ENCODE measurements at regions not wholly inside any gene's neighbourhood (a gene's known extent, or its start where the extent isn't known, plus 50 kb on each side); places are given as distances from the start of the nearest gene placed in this dataset.
A peak's percentile ranks its signal among the peaks of the same experiment; 100 is the strongest.
"Not testable (repeated sequence)": the region's sequence is repeated elsewhere in the genome, so short reads cannot be mapped to it uniquely, and the experiment has no call there.

DNA sequence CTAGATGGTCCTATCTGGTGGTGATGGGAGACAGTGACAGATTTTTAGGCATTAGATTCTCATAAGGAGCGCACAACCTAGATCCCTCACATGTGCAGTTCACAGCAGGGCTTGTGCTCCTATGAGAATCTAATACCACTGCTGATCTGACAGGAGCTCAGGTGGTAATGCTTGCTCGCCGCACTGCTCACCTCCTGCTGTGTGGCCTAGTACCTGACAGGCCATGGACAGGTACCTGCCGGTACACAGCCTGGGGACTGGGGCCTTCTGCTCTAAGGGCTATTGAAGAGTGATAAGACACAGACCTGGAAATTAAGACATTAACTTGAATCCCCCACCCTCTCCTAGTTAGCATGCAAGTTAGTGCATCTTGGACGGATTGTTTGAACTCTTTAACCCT is 64.4 kb downstream of the KLRB1 start:
- ATAC-seq; DNase-seq (ENCODE audit: missing footprints); intact Hi-C loops (cut with DNase I): not testable (repeated sequence)

DNA sequence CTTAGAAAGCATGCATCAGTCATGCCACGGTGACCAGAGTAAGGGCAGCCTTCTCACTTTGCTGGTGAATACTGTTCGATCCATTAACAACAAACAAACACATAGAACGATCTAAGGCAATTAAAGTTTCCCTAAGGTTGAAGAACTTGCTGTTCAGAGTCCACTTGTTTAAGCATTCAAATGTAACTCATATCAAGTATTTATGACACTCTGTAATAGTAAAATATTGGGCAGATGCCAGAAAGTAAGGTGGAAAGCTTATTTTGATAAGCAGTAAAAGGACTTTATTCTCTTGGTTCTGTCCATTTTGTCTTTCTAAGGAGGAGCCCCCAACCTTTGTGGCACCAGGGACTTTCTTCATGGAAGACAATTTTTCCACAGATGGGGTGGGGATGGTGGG is 64.9 kb downstream of the KLRB1 start:
- intact Hi-C loops (cut with DNase I); DNase-seq (ENCODE audit: missing footprints); ATAC-seq: not testable (repeated sequence)

GRCh38 chr12:9515925-9516324 is 91.8 kb downstream of the KLRB1 start:
- ATAC-seq, result not testable (repeated sequence)

DNA sequence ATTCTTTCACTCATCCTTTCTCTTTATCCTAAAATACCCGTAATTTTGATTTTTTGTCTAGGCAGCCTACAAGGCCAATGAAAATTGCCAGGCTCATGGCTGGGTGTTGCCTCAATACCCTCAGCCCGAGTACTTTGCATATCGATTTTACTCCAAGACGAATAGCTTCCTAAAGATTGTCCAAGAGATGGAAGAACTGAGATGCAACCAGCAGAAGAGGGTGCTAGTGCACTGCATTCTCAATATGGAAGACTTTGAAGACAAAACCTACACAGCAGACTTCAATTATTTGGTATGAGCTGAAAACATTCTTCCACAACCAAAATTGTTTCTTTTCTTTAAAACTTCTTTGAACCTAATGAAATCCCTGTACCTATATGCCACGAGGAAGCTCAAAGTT is 95.0 kb downstream of the KLRB1 start:
- intact Hi-C loops (cut with DNase I); DNase-seq (ENCODE audit: missing footprints); ATAC-seq: not testable (repeated sequence)

More at GRCh38 chr12:9515925-9516324, 91.8 kb downstream of the KLRB1 start:
- DNase-seq (ENCODE audit: missing footprints); intact Hi-C loops (cut with DNase I): not testable (repeated sequence)

- DNase-seq (ENCODE audit: missing footprints); ATAC-seq; intact Hi-C loops (cut with DNase I): not testable (repeated sequence)
Measured at GRCh38 chr12:9510392-9511011, 97.2 kb downstream of the KLRB1 start.

- intact Hi-C loops (cut with DNase I), result no loop called here
- ATAC-seq (no peak), DNase-seq (ENCODE audit: missing footprints) (no peak)
Measured at GRCh38 chr12:9509464-9510161, 98.1 kb downstream of the KLRB1 start.

DNA sequence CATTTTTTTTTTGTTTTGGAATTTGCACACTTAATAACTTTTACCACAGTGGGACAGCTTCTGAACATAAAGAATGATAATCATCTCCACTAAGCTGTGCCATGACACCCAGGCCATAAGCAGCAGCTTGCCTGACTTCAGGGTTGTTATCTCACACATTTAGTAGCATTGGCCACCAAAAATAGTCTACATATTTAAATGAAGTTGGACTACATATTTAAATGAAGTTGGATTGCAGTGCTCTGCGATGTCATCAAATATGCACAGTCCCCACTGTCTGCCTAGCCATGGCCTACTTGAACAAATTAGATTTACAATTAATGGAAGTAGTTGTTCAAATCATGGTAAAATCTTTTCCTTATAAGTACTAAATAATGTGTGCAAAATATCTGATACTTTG is 101.0 kb downstream of the KLRB1 start:
- DNase-seq (ENCODE audit: missing footprints) (no peak), ATAC-seq (no peak)
- intact Hi-C loops (cut with DNase I), result no loop called here

DNA sequence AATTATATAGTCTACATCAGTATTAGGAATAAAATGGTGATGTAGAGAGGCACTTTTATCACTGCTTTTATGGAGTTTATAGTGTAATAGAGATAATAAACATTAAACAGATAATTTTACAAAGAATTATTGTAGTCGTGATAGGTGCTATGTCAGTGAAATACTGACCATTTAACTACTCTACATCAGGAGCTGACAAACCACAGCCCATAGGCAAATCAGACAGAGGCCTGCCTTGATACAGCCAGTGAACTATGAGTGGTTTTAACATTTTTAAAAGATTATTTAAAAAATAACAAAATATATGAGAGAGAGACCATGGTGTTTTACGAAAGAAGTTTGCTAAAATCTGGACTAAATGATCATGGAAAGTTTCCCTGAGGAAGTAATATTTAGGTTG is 104.3 kb downstream of the KLRB1 start:
- DNase-seq (ENCODE audit: missing footprints); ATAC-seq; intact Hi-C loops (cut with DNase I): not testable (repeated sequence)

GRCh38 chr12:9502845-9503244 is 104.9 kb downstream of the KLRB1 start:
- intact Hi-C loops (cut with DNase I); ATAC-seq; DNase-seq (ENCODE audit: missing footprints): not testable (repeated sequence)

DNA sequence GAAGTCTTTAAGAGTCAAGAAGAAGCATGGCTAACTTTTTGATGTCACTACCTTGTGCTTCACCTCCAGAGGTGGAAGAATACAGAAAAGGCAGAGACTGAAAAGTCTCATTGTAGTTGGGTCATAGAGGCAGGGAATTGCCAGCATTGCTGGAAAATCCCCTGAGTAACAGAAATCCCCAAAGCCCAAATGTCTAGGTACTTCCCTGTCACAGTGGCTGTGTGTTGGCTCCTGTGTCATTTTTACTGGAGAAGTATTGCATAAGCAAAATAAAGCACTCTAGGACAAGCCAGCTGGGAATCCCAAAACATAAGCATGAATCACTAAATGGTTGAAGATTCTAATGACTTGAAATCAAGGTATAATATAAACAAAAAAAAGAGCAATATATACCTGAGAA is 114.4 kb downstream of the KLRB1 start:
- ATAC-seq; DNase-seq (ENCODE audit: missing footprints); intact Hi-C loops (cut with DNase I): not testable (repeated sequence)

DNA sequence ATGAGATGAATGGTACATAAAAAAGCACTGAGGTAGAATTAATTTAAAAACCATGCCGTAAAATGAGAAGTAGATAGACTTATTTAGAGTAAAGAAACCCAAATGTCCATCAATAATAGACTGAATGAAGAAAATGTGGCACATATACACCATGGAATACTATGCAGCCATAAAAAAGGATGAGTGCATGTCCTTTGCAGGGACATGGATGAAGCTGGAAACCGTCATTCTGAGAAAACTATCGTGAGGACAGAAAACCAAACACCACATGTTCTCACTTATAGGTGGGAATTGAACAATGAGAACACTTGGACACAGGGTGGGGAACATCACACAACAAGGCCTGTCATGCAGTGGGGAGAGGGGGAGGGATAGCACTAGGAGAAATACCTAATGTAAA is 126.4 kb downstream of the KLRB1 start:
- intact Hi-C loops (cut with DNase I); ATAC-seq; DNase-seq (ENCODE audit: missing footprints): not testable (repeated sequence)

- DNase-seq (ENCODE audit: missing footprints); ATAC-seq; intact Hi-C loops (cut with DNase I): not testable (repeated sequence)
Measured at GRCh38 chr12:9474197-9474596, 133.5 kb downstream of the KLRB1 start.

DNA sequence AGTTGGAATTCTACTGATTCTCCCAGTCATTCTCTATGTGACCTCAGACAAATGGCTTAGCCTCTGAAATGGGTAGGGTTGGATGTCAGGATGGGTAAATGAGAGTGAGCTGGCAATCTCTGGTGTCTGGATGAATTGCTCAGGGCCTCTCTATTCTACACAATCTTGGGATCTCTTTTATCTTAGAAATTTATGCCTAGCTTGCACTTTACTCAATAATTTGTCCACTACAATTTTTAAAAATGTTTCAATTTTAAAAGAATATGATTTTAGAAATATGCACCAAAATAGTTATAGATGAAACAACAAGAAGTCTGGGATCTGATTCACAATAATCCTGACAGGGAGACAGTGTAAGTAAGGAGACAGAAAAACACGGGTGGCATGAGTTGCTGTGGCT is 134.1 kb downstream of the KLRB1 start:
- ATAC-seq; DNase-seq (ENCODE audit: missing footprints); intact Hi-C loops (cut with DNase I): not testable (repeated sequence)

- intact Hi-C loops (cut with DNase I); DNase-seq (ENCODE audit: missing footprints); ATAC-seq: not testable (repeated sequence)
Measured at GRCh38 chr12:9471501-9471900, 136.2 kb downstream of the KLRB1 start.

GRCh38 chr12:9470367-9470766 is 137.3 kb downstream of the KLRB1 start:
- DNase-seq (ENCODE audit: missing footprints); intact Hi-C loops (cut with DNase I); ATAC-seq: not testable (repeated sequence)

- ATAC-seq; intact Hi-C loops (cut with DNase I): not testable (repeated sequence)
Measured at GRCh38 chr12:9469956-9470355, 137.8 kb downstream of the KLRB1 start.

GRCh38 chr12:9469463-9469862 is 138.3 kb downstream of the KLRB1 start:
- DNase-seq (ENCODE audit: missing footprints); intact Hi-C loops (cut with DNase I); ATAC-seq: not testable (repeated sequence)

More at GRCh38 chr12:9469956-9470355, 137.8 kb downstream of the KLRB1 start:
- not testable (repeated sequence) for DNase-seq (ENCODE audit: missing footprints)

GRCh38 chr12:9468998-9469397 is 138.7 kb downstream of the KLRB1 start:
- intact Hi-C loops (cut with DNase I); ATAC-seq: not testable (repeated sequence)
- peak; percentile 65 for DNase-seq (ENCODE audit: missing footprints)

GRCh38 chr12:9468144-9468543 is 139.6 kb downstream of the KLRB1 start:
- ATAC-seq; DNase-seq (ENCODE audit: missing footprints); intact Hi-C loops (cut with DNase I): not testable (repeated sequence)

DNA sequence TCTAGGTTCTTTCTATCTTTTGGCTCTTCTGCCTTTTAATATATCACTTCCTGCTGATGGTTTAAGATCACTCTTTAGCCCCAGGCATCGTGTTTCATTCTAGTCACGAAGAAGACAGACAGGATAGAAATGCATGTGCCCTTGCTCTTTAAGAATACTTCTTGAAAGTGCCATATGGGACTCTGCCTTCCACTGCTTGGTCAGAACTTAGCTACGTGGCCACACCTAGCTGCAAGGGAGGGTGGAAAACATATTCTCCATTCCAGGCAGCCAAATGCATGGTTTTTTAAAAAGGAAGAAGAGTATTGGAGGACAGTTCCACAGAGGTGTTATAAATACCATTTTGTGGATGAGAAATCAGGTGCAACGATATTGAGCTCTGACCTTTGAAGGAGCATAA is 143.3 kb downstream of the KLRB1 start:
- intact Hi-C loops (cut with DNase I), result no loop called here
- ATAC-seq, result no peak

More for the DNA sequence above, 143.3 kb downstream of the KLRB1 start:
- no peak for DNase-seq (ENCODE audit: missing footprints)

Data from Right ventricle myocardium inferior (tissue), 1 donor.